AG04450 (cell line): ENCODE measurements at regions not wholly inside any gene's neighbourhood (a gene's known extent, or its start where the extent isn't known, plus 50 kb on each side); places are given as distances from the start of the nearest gene placed in this dataset.

Experiments
- CTCF ChIA-PET: fragments of 300-600, 350-600 bp; formaldehyde crosslinking; extraction: SDS; loops from one replicate; lab custom pipeline; 2022; ENCODE audit warnings: antibody characterized with exemption, inconsistent platforms; lab: Charles Lee
- POLR2A ChIA-PET: fragments of 350-600 bp; formaldehyde crosslinking; extraction: SDS; loops from one replicate; lab custom pipeline; 2021; ENCODE audit warnings: antibody characterized with exemption, inconsistent platforms; lab: Yijun Ruan, JAX
- DNase-seq: peaks from one replicate; pipeline ENCODE4 v3.0.0-alpha.2; 2011; ENCODE audit warnings: low read depth, low spot score
- H3K27ac ChIP-seq: one replicate; pipeline ENCODE4 v1.5.1; 2012; ENCODE audit warnings: low read depth, low read length, control low read depth
- H3K27me3 ChIP-seq: one replicate; pipeline ENCODE4 v1.6.0; 2012; ENCODE audit warnings: low read length; ENCODE audit not compliant: control insufficient read depth, insufficient read depth
- H3K4me3 ChIP-seq: 2 replicates; pipeline ENCODE4 v1.5.1; 2011; ENCODE audit warnings: mild to moderate bottlenecking, low read depth, low read length, control low read depth
- H3K9me3 ChIP-seq: 2 replicates; pipeline ENCODE4 v1.5.1; 2012; ENCODE audit warnings: low read length; ENCODE audit not compliant: control insufficient read depth, insufficient read depth
- TF ChIP-seq, protein P1 (sequence below): IDR thresholded peaks from 2 replicates; pipeline ENCODE4 v1.5.1; 2011; ENCODE audit warnings: low read depth, low read length, control low read depth, inconsistent platforms

DNA sequence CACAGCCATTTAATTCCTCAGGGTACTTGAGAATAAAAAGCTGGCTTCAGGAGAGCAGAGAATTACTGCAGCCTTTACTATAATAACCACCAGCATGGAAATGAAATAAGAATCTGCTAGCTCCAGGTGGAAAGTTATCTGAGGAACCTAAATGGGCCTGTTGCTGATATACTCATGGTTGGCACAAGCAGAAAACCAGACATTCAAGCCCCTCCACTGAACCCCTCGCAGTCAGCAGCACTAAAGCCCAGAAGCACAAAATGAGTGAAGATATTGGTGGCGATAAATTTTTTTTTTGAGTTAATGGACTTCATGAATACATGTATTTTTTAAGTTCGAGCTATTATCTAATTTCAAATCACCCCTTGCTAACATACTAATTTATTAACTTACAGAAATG lies 303.9 kb upstream of the NRP1 start:
- ChIA-PET CTCF (no interaction called here), POLR2A (no interaction called here)
- no peak for DNase-seq
- H3K27me3 ChIP-seq = no peaks in the 10 kb centered on the region
- H3K4me3 ChIP-seq = no peak overlapping the region
- H3K9me3 ChIP-seq = no peaks in the 10 kb centered on the region; the same call in 1 of the 2 replicates
- H3K27ac ChIP-seq = no peak overlapping the region
- TF ChIP-seq, protein P1, sequence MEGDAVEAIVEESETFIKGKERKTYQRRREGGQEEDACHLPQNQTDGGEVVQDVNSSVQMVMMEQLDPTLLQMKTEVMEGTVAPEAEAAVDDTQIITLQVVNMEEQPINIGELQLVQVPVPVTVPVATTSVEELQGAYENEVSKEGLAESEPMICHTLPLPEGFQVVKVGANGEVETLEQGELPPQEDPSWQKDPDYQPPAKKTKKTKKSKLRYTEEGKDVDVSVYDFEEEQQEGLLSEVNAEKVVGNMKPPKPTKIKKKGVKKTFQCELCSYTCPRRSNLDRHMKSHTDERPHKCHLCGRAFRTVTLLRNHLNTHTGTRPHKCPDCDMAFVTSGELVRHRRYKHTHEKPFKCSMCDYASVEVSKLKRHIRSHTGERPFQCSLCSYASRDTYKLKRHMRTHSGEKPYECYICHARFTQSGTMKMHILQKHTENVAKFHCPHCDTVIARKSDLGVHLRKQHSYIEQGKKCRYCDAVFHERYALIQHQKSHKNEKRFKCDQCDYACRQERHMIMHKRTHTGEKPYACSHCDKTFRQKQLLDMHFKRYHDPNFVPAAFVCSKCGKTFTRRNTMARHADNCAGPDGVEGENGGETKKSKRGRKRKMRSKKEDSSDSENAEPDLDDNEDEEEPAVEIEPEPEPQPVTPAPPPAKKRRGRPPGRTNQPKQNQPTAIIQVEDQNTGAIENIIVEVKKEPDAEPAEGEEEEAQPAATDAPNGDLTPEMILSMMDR = no peak

- no peak overlapping the region for H3K4me3 ChIP-seq
- no peak for DNase-seq
- TF ChIP-seq, protein P1 = no peak
- no peaks in the 10 kb centered on the region for H3K27me3 ChIP-seq
- H3K9me3 ChIP-seq = no peaks in the 10 kb centered on the region; the same call in 1 of the 2 replicates
- ChIA-PET CTCF (interaction anchor here (0.6 kb wide), 1 partner anchor 563 kb away, joined by 3 read pairs; no protein-coding TSS in a partner anchor), POLR2A (no interaction called here)
- no peak overlapping the region for H3K27ac ChIP-seq
Measured at GRCh38 chr10:33635967-33636515, 301.6 kb upstream of the NRP1 start.

DNA sequence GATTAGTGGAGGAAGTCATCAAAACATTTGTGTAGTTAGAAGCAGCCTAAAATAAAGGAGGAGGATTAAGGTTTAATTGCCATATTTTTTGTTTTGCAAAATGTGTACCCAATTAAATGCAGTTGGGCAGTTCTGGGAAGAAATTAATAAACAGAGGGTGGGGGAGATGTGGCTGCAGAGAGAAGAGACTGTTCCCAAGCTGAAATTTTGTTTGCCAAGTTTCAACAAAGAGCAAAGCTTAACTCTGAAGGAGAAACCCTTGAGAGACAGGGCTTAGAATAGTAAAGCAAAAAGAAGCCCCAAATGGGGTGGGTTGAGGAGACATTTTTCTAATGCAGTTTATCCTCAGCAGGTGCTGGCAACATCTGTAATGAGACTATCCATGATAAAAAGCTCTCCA lies 298.0 kb upstream of the NRP1 start:
- DNase-seq = no peak
- TF ChIP-seq, protein P1 = no peak
- CTCF ChIA-PET = no interaction called here

GRCh38 chr10:33631991-33632390 lies 297.5 kb upstream of the NRP1 start:
- no peak overlapping the region for H3K4me3 ChIP-seq
- no peaks in the 10 kb centered on the region; the same call in 1 of the 2 replicates for H3K9me3 ChIP-seq
- no peak overlapping the region for H3K27ac ChIP-seq
- TF ChIP-seq, protein P1 = no peak
- peaks cover 3% of the 10 kb centered on the region for H3K27me3 ChIP-seq
- no peak for DNase-seq
- ChIA-PET CTCF (no interaction called here), POLR2A (no interaction called here)

More for the DNA sequence above, 298.0 kb upstream of the NRP1 start:
- Histone ChIP-seq H3K27ac (no peak overlapping the region), H3K27me3 (peaks cover 3% of the 10 kb centered on the region), H3K9me3 (no peaks in the 10 kb centered on the region; the same call in 1 of the 2 replicates), H3K4me3 (no peak overlapping the region)
- POLR2A ChIA-PET = no interaction called here

- peaks cover 3% of the 10 kb centered on the region for H3K27me3 ChIP-seq
- H3K4me3 ChIP-seq = no peak overlapping the region
- H3K9me3 ChIP-seq = no peaks in the 10 kb centered on the region
- DNase-seq = no peak
- TF ChIP-seq, protein P1 = no peak
- ChIA-PET POLR2A (no interaction called here), CTCF (no interaction called here)
- H3K27ac ChIP-seq = no peak overlapping the region
Measured at GRCh38 chr10:33630761-33631160, 296.3 kb upstream of the NRP1 start.
